Thymus (tissue), 11 donors: ENCODE measurements at regions not wholly inside any gene's neighbourhood (a gene's known extent, or its start where the extent isn't known, plus 50 kb on each side); places are given as distances from the start of the nearest gene placed in this dataset.
"Not testable (repeated sequence)": the region's sequence is repeated elsewhere in the genome, so short reads cannot be mapped to it uniquely, and the experiment has no call there.

Experiments
- DNase-seq, 9 donors: peaks; one replicate each; pipeline ENCODE4 v3.0.0-alpha.2; 2013; ENCODE audit warnings: low spot score in 9 of 9, low read depth in 6 of 9, missing footprints in 1 of 9
- H3K27ac ChIP-seq, 2 donors: one replicate each; pipeline ENCODE4 v1.5.1; 2013; ENCODE audit warnings: control low read depth in 1 of 2, low read depth in 1 of 2, low read length in 1 of 2, mild to moderate bottlenecking in 1 of 2, moderate library complexity in 1 of 2
- H3K27me3 ChIP-seq, 2 donors: one replicate each; pipeline ENCODE4 v1.5.1; 2013; ENCODE audit warnings: low read length in 1 of 2; ENCODE audit not compliant: control insufficient read depth in 2 of 2, insufficient read depth in 1 of 2
- H3K36me3 ChIP-seq, 2 donors: one replicate each; pipeline ENCODE4 v1.5.1; 2013; ENCODE audit warnings: low read length in 1 of 2, mild to moderate bottlenecking in 1 of 2, moderate library complexity in 1 of 2; ENCODE audit not compliant: control insufficient read depth in 2 of 2, insufficient read depth in 2 of 2
- H3K4me1 ChIP-seq, 2 donors: one replicate each; pipeline ENCODE4 v1.5.1; 2013; ENCODE audit warnings: low read length in 2 of 2; ENCODE audit not compliant: control insufficient read depth in 2 of 2, insufficient read depth in 2 of 2
- H3K4me3 ChIP-seq, 2 donors: one replicate each; pipeline ENCODE4 v1.5.1; 2013; ENCODE audit warnings: low read length in 2 of 2, control low read depth in 1 of 2, mild to moderate bottlenecking in 1 of 2
- H3K9me3 ChIP-seq, 2 donors: one replicate each; pipeline ENCODE4 v1.5.1; 2013; ENCODE audit warnings: low read length in 1 of 2, mild to moderate bottlenecking in 1 of 2; ENCODE audit not compliant: control insufficient read depth in 2 of 2, insufficient read depth in 1 of 2
- WGBS: extraction: QIAGEN DNeasy Blood & Tissue Kit; methylation state at CpG from one replicate; pipeline ENCODE4 v1.1.7; 2013; 5-methylcytosine and 5-hydroxymethylcytosine counted together
- donor health status: healthy.

DNA sequence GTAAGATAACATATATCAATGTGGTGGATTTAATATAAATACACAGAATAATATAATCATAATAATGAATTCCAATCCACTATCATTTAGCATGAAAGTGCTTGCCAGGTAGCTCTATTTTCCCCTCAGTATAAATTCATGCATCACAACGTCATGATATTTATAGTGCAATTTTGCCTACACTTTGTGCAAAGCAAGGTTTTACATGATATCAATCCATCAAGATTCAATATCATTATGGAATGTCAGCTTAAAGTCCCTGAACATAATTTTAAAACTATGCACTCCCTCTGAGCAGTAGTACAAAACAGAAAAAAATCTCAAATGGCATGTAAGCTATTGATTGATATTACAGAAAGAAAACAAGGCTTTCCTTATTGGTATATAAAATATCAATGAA lies 962.2 kb upstream of the PCDH20 start:
- Histone ChIP-seq H3K4me1 (no peaks in the 10 kb centered on the region), H3K36me3 (no peaks in the 10 kb centered on the region), H3K4me3 (no peak overlapping the region), H3K27ac (no peak overlapping the region), H3K9me3 (no peaks in the 10 kb centered on the region), H3K27me3 (no peaks in the 10 kb centered on the region)
- 82% methylated on average over 1 of the region's 1 CpG for WGBS
- DNase-seq = no peak

GRCh38 chr13:62375653-62376052 lies 960.0 kb upstream of the PCDH20 start:
- Histone ChIP-seq H3K4me3 (no peak overlapping the region), H3K9me3 (no peaks in the 10 kb centered on the region), H3K4me1 (no peaks in the 10 kb centered on the region), H3K27me3 (no peaks in the 10 kb centered on the region), H3K27ac (no peak overlapping the region), H3K36me3 (no peaks in the 10 kb centered on the region)
- WGBS = 91% methylated on average over 2 of the region's 2 CpGs
- no peak for DNase-seq

GRCh38 chr13:62371737-62372136 lies 956.1 kb upstream of the PCDH20 start:
- Histone ChIP-seq H3K9me3 (no peaks in the 10 kb centered on the region), H3K27ac (no peak overlapping the region), H3K36me3 (no peaks in the 10 kb centered on the region), H3K4me1 (no peaks in the 10 kb centered on the region), H3K27me3 (no peaks in the 10 kb centered on the region), H3K4me3 (no peak overlapping the region)
- no peak for DNase-seq
- 91% methylated on average over 2 of the region's 2 CpGs for WGBS

DNA sequence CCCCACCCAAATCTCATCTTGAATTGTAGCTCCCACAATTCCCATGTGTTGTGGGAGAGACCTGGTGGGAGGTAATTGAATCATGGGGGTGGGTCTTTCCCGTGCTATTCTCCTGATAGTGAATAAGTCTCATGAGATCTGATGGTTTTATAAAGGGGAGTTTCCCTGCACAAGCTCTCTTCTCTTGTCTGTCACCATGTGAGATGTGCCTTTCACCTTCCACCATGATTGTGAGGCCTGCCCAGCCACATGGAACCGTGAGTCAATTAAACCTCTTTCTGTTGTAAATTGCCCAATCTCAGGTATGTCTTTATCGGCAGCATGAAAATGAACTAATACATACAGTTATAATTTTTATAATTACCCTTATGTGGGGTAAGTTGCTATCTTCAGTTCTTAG lies 952.3 kb upstream of the PCDH20 start:
- not testable (repeated sequence) for H3K27me3 ChIP-seq, DNase-seq, H3K36me3 ChIP-seq, H3K9me3 ChIP-seq, H3K4me1 ChIP-seq, H3K4me3 ChIP-seq, H3K27ac ChIP-seq
- WGBS = 91% methylated on average over 3 of the region's 3 CpGs

DNA sequence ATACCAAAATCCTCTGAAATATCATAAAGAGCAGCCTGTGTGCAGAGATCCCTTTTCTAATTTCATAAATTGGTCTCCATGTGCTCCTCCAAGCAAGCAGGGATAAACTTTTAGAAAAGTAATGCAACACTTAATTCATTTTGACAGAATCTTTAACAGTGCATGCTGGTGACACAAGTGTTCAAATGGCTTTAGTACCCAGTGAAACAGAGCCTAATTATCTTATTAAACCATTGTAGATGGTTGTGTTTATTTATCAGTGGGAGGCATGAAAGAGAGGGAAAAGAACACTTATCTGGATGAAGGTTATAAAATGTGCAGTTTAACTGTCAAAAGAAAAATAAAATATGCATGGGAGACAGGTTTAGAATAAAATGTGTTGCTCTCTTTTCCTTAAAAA lies 945.0 kb upstream of the PCDH20 start:
- Histone ChIP-seq H3K4me1 (no peaks in the 10 kb centered on the region), H3K9me3 (no peaks in the 10 kb centered on the region), H3K4me3 (no peak overlapping the region), H3K27me3 (no peaks in the 10 kb centered on the region), H3K36me3 (no peaks in the 10 kb centered on the region), H3K27ac (no peak overlapping the region)
- no peak for DNase-seq

- H3K36me3 ChIP-seq = no peaks in the 10 kb centered on the region
- DNase-seq = no peak
- no peak overlapping the region for H3K27ac ChIP-seq
- no peak overlapping the region for H3K4me3 ChIP-seq
- H3K27me3 ChIP-seq = no peaks in the 10 kb centered on the region
- H3K4me1 ChIP-seq = no peaks in the 10 kb centered on the region
- no peaks in the 10 kb centered on the region for H3K9me3 ChIP-seq
These were observed 942.9 kb upstream of the PCDH20 start for GRCh38 chr13:62358646-62358932.

- WGBS = 67% methylated on average over 2 of the region's 2 CpGs
- H3K36me3 ChIP-seq = no peaks in the 10 kb centered on the region
- no peaks in the 10 kb centered on the region for H3K9me3 ChIP-seq
- no peak overlapping the region for H3K27ac ChIP-seq
- H3K27me3 ChIP-seq = no peaks in the 10 kb centered on the region
- DNase-seq = no peak
- no peaks in the 10 kb centered on the region for H3K4me1 ChIP-seq
- no peak overlapping the region for H3K4me3 ChIP-seq
These were observed 942.4 kb upstream of the PCDH20 start for GRCh38 chr13:62357887-62358645.

GRCh38 chr13:62356977-62357376 lies 941.3 kb upstream of the PCDH20 start:
- WGBS = 68% methylated on average over 1 of the region's 1 CpG
- H3K4me1 ChIP-seq = no peaks in the 10 kb centered on the region
- no peaks in the 10 kb centered on the region for H3K9me3 ChIP-seq
- DNase-seq = no peak
- no peak overlapping the region for H3K27ac ChIP-seq
- H3K36me3 ChIP-seq = no peaks in the 10 kb centered on the region
- H3K4me3 ChIP-seq = no peak overlapping the region
- no peaks in the 10 kb centered on the region for H3K27me3 ChIP-seq

- no peaks in the 10 kb centered on the region for H3K36me3 ChIP-seq
- H3K4me1 ChIP-seq = no peaks in the 10 kb centered on the region
- H3K4me3 ChIP-seq = no peak overlapping the region
- DNase-seq = no peak
- no peaks in the 10 kb centered on the region for H3K27me3 ChIP-seq
- H3K27ac ChIP-seq = no peak overlapping the region
- H3K9me3 ChIP-seq = no peaks in the 10 kb centered on the region
- 74% methylated on average over 2 of the region's 2 CpGs for WGBS
These were observed 921.6 kb upstream of the PCDH20 start for GRCh38 chr13:62337109-62337880.
